ENCODE measurements at regions not wholly inside any gene's neighbourhood (a gene's known extent, or its start where the extent isn't known, plus 50 kb on each side); places are given as distances from the start of the nearest gene placed in this dataset.

DNA sequence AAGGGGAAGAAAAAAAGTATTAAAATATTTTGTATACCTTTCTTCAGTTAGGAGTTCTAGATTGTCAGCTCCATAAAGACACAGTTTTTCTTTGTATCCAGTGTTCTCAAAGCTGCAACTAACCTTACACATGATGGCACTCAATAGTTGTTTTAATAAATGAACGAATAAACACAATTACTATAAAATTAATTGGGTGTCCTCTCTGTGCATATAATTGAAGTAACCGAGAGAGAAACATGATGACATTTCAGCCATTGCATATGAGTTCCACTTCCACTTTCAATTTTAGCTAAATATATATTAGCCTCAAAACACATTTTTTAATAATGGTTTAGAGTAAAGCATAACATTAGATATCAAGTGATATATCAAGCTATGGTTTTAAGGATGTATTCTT is 671.2 kb downstream of the LRFN5 start:
- peak; percentile 39 for DNase-seq

GRCh38 chr14:42269234-42269633 is 662.6 kb downstream of the LRFN5 start:
- DNase-seq: no peak

- DNase-seq: no peak
Observed at GRCh38 chr14:42248131-42248530, 641.5 kb downstream of the LRFN5 start.

GRCh38 chr14:42241101-42241500 is 634.4 kb downstream of the LRFN5 start:
- no peak for DNase-seq

DNA sequence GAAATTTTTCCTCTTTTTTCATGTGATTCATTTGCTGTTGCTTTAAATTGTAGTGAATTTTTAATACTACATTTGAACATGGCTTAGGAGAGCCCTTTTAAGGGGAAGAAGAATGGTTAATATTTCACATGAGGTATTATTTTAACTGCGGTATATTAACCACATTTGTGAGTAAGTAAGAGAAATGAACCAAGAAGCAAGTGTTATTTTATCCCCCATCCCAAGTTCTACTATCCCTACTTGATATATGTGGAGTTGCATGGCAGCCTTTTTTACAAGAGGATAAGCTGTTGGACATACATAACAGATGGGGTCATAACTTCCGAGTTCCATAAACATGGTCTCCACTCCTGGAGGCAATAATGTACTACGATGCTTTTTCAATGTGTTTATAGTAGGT is 623.3 kb downstream of the LRFN5 start:
- no peak for DNase-seq

- no peak for DNase-seq
Observed at GRCh38 chr14:42229294-42229693, 622.6 kb downstream of the LRFN5 start.

- no peak for DNase-seq
Observed at GRCh38 chr14:42228611-42229010, 621.9 kb downstream of the LRFN5 start.

DNA sequence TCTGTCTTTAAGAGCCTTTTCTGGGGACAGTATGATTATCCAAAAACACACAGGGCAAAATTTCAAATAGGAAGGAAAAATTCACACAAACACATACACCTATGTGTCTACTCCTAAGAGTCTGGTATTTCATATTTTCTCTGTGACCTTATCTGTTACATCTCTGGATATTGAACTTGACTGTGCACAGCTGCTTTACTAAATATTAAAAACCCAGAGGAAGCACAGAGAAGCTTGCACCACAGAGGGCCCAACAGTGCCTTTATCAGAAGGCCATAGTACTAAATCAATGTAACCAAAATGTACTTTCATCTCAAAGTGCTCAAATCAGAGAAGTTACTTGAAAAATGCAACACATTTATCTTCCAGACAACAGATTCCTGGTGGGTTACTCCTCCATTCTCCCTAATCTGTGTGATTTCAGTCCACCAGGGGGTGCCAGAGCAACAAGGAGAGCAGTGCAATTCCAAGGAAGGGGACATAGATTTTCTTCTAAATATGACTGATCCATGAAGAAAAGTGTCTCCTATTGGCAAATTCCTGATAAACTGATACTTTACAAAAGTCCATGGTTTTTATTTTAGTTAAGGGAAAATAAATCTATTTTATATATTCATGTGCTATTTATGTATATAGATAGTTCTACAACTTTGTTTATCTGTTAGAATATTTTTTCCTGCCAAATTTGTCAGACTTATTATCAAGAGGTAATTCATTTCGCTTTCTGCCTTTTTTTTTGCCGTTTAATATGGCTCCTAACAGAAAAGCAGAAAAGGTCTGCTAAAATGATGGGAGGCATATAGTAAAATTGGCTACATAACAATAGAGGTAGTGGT is 617.6 kb downstream of the LRFN5 start:
- peak; percentile 22 for DNase-seq

DNA sequence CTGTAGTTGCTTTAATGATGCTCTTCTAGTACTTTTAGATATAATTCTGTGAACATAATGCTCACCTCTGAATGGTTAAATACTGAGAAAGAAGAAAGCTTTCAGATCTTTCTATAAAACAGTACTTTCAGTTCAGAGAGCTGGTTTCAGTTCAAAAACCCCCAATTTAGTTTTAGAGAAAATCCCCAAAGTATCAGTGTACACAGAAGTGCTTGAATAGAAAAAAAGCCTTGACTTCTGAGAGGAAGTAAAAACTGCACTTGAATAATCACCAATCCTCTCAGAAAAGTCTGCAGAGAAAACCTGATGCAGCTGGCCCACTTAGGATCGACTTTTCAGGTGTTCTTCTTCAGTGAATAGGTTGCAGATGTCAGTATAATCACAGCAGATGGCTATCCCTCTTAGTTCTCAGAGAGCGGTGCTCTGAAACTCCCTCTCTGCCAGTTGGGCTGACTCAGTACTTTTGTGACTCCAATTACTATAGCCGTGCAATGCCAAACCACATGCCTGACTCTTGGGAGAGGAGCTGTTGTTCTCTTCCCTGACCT is 616.3 kb downstream of the LRFN5 start:
- no peak for DNase-seq

GRCh38 chr14:42214981-42215491 is 608.4 kb downstream of the LRFN5 start:
- peak; percentile 73 for DNase-seq

DNA sequence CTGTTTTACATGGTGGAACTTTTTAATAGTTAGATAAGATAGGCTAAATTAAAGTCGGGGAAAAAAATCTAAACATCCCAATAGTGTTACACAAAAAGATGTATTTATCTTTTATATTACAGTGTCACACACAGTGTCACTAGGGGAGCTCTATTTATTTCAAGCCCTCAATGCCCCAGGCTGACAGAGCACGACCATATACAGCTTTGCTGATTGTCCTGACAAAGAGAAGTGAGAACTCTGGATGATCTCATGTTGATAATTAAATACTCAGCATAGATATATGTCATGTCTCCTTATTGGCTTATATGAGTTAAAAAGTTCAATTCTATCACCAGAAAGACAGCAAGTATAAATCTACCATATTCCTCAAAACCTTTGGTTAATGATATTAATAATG is 594.3 kb downstream of the LRFN5 start:
- no peak for DNase-seq

- DNase-seq: no peak
Observed at GRCh38 chr14:42198010-42198409, 591.3 kb downstream of the LRFN5 start.

GRCh38 chr14:42192738-42193653 is 586.3 kb downstream of the LRFN5 start:
- peak; percentile 51 for DNase-seq

- DNase-seq: no peak
Observed at GRCh38 chr14:42190744-42191143, 584.1 kb downstream of the LRFN5 start.

DNA sequence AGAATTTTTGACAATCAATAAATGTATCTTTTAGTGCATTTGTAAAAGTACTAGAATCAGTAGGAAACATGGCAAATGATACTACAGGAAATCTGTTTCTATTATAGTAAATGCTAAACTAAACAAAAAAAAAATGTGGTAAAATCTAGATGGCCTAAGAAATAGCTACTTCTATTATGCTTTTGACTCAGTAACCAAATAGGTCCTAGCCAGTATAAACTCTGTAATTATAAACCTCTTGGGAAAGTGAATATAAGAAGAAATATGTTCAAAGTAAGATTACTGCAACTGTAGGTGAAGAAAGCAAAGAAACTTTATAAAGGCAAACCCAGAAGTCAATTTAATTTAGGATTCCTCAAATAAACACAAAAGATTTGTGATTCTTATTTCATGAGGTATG is 581.2 kb downstream of the LRFN5 start:
- DNase-seq: no peak

DNA sequence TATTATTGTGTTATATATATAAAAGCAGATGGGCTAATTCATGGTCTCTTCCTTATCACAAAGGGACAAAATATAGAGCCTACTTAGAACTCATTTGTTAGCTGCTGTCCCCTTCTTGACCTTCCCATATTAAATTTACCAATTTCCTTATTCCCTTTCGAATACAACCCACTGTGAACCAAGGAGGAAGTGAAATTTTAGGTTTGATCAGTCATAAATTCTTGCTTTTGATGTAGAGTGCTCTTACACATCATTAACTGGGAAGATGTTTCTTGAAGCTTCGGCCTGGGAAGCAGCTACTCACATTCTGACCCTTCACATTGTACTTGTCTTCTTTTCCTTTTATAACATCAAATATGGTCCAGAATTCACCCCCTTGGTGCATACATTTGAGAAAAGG is 579.0 kb downstream of the LRFN5 start:
- peak; percentile 96 for DNase-seq

DNA sequence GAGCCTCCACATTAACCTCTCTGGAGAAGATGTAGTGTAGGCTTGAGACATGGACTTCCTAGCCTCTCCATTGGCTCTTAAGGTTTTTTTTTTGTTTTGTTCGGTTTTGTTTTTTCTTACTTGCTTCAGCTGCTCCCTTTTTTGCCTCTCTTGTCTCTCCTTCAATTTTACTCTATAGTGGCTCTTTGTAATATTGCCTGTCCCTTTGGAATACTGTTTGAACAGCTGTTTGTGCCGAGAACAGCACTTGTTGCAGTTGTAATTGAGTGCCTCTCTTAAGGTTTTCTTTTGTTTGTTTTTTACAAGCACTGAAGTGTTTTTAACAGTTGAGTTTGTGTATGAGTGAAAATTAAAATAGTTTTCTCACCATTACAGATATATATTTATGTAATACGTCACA is 567.7 kb downstream of the LRFN5 start:
- DNase-seq: no peak

DNA sequence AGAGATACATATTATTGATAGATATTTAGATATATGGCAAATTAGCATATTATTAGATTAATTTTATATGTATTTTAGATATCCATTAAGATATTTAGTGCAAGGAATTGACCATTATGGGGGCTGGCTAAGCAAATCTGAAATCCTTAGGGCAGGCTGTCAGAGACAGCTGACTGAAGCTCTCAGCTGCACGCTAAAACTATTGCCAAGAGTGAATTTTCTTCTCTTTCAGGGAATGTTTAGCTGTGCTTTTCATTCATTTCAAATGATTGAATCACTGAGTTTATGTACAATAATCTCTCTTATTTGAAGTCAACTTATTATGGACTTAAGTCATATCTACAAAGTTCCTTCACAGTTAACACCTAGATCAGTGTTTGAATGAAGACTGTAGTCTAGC is 566.5 kb downstream of the LRFN5 start:
- no peak for DNase-seq

DNA sequence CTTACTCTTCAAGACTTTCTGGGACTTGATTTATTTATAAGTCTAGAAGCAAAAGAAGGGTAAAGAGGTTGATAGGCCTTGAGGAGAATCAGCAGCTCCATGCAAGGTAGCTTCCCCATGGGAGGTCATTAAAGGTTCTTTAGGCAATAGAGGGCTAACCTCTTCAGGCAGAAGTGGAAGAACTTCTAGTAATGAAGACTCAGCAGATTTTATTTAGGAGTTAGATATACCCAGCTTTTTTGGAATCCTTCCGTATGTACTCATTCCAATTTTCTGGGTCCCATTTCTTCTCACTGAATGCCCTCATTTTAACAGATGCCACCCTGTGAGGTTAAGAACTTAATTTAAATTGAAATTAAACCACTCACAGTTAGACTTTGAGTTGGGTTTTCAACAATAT is 565.6 kb downstream of the LRFN5 start:
- DNase-seq: no peak

DNA sequence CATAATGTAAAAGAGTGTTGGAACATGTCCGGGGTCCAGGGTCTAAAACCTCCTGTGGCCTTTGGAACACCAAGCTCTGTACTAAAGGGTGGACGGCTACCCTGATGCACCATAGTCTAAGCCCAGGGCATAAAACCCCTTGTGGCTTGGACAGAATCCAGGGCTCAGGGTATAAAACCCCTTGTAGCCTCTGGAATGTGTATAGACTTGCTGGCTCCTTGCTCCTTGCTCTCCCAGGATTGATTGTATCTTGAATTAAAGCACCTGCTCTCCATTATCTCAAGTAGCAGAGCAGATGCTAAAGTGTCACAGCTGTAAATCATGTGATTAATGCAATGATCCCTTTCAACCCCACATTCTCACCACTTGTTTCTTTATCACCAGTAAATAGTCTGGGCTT is 556.5 kb downstream of the LRFN5 start:
- no peak for DNase-seq

DNA sequence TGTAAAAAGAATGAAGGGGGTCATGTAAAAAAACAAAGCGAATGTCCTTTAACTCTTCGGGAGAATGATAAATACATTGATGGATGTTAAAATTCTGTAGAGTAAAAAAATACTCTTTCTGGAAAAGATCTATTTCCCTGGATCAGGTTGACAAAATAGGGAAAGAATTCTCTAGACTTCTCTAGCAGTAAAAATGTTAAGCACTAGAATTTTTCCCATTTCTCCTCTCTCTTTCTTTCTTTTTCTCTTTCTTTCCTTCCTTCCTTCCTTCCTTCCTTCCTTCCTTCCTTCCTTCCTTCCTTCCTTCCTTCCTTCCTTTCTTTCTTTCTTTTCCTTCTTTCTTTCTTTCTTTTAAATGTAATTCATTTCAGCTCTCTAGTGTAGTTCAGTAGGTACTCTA is 552.5 kb downstream of the LRFN5 start:
- no peak for DNase-seq

DNA sequence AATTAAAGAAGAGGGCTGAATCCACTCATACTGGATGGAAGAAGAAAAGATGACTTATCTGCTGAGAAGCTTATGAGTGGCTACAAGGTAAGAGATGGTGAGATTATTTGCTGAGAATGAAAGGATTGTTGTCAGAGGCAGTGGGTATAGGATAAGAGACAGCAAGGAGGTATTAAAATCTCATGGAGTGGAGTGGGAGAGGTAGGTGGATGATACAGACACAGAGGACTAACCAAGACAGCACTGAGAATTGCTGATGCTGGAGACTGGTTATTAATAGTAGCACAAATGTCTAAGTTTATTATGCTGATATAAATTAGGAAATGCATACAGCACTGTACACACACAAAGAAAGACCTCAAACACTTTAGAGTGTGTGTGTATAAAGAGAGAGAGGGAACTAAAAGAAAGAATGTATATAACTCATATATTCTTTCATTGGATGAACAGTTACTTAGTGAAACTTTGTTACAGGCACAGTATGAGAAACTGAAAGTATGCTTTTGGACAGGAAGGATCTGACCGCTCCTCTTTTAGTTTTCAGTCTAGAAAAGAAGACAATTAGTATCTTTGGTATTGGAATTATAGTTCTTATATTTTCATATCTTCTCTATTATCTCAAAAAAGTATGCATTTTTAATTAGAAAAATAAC is 543.1 kb downstream of the LRFN5 start:
- DNase-seq: peak; percentile 2

DNA sequence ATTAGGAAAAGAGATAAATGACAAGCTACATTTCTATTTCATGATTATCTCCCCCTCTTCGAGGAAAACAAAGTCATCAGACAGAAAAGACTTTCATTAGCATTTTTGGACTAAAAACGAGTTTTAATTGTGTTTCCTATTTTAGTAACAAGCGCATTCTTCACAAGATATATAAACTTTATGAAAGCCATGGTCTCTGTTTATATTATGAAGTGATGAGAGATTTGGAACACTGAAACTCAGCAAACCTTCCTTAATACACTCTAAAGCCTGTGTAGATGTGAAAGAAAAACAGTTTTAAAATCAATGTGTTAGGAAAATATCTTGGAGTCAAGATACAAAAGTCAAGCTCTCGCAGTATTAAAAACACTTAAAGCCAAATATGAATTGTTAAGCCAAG is 539.1 kb downstream of the LRFN5 start:
- no peak for DNase-seq

All from MV-4-11 (cell line).